ENCODE measurements at regions not wholly inside any gene's neighbourhood (a gene's known extent, or its start where the extent isn't known, plus 50 kb on each side); places are given as distances from the start of the nearest gene placed in this dataset.

DNA sequence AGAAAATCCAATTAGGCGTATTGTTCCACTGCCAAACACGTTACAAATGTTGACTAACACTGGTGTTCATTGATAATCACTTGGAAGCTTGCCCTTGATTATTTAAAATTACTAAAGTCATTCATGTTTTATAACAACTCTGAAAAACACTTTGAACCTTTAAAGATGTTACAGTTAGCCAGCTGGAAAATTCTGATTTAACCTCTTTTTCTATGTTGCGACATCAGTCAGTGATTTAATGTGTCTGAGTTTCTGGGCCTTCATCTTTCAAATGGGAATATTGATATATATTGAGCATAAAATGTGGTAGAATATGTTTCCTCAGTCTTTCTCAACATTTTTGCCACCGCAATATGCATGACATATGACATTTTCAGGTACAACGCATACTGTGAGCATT lies 274.1 kb upstream of the TENM3 start:
- TF ChIP-seq EZH2 (IDR thresholded peaks at IDR 0.05) (no peak), POLR2AphosphoS5 (IDR thresholded peaks at IDR 0.05; ENCODE audit: borderline replicate concordance, low read depth, low read length) (no peak)
